ENCODE measurements at regions not wholly inside any gene's neighbourhood (a gene's known extent, or its start where the extent isn't known, plus 50 kb on each side); places are given as distances from the start of the nearest gene placed in this dataset.

- TF ChIP-seq POLR2AphosphoS5 (IDR thresholded peaks at IDR 0.05; ENCODE audit: borderline replicate concordance, low read depth, low read length) (no peak), EZH2 (IDR thresholded peaks at IDR 0.05) (no peak)
Measured at GRCh38 chr6:142597836-142598235, 296.0 kb downstream of the ADGRG6 start.

Measured in SK-N-MC (cell line).